Activated T-helper 1 cell treated with anti-CD3 and anti-CD28 coated beads, Interleukin-2, amount 50 U/mL, for 16 hours (primary cell): ENCODE measurements at regions not wholly inside any gene's neighbourhood (a gene's known extent, or its start where the extent isn't known, plus 50 kb on each side); places are given as distances from the start of the nearest gene placed in this dataset.
"Not testable (repeated sequence)": the region's sequence is repeated elsewhere in the genome, so short reads cannot be mapped to it uniquely, and the experiment has no call there.

Experiments used
- DNase-seq, 2 donors: peaks; one replicate each; pipeline ENCODE4 v3.0.0-alpha.2; 2020; ENCODE audit warnings: low read depth in 1 of 2, low spot score in 1 of 2

DNA sequence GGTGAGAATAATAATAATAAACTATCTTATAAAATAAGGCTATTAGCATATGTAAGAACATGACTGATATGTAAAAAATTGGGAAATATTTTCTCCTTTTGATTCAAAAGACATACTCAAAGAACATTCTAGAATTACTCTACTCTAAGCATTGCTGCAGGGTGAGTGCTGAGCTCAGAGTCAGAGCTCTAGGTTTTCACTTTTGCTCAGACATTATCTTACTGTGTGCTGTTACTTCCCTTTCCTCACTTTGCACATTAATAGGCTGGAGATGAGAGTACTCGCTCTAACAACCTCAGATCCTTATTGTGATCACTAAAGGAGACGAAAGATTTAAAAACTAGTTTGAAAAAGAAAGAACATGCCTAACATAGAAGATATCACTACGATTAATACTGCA is 99.4 kb upstream of the C9orf72 start:
- no peak for DNase-seq

DNA sequence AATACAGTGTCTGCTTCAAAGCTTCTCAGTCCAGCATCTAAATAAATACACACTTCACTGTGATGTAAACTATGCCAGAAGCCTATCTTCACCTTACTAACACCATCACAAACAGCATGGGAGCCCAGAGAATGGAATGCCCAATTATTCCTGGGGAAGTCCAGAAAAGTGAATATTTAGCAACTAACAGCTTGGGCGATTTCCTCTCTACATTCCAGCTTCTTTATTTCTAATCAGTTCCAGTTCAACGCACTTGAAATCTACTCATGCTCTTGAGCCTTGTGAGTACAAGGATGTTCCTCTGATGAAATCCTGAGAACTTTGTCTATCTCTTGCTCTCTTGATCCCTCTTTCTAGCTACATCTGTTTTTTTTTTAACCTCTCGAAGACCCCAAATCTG is 100.4 kb upstream of the C9orf72 start:
- DNase-seq: no peak

DNA sequence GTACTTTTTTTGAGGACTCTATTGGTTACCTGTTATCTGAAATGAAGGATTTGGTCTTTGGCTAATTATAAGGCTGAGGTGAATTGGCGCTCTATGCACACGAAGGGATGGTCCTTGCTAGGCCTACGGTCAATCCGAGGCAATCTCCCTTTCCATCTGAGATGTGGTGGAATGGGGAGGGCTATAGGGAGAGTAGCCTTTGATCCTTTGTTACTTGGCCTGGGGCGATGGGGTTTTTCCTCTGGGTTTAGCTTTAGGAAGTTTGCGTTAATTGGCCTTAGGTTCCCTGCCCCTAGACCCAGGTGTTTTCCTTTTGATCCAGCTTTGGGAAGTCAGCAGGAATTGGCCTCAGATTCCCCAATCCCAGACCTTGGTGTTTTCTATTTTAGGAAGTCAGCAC is 102.1 kb upstream of the C9orf72 start:
- DNase-seq: no peak

DNA sequence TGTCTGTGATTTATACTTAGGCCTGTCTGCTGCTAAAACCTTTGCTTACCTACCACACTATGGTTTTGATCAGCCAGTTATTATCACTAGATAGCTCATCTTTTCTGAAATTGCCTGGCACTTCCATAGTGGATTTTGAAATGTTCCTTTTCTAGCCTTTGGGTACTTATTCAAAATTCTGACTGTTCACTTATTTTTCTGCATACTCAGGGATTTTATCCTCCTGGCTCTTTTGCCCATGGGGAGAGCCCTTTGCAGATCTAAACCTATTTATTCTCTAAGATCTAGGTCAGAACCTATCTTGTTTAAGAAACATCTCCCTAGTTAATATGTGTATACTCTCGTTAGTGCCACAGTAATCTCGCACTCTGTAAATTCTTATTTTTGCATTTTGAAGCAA is 103.5 kb upstream of the C9orf72 start:
- no peak for DNase-seq

DNA sequence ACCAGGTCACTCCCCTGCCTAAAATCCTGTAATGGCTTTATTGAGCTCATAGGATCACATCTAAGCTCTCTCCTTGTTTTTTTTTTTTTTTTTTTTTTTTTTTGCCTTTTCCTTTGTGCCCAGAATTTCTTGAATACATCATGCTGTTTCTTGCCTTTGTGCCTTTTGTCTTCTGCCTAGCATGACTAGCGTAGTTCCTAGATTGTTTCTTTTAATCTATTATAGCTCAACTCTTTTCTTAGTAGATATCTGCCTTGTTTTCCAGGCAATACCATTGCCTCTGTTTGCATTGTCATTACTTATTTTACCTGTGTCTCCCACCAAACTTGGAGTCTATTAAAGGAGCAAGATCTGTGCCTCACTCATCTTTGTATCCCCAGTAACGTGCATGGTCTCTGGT is 106.1 kb upstream of the C9orf72 start:
- DNase-seq: no peak

DNA sequence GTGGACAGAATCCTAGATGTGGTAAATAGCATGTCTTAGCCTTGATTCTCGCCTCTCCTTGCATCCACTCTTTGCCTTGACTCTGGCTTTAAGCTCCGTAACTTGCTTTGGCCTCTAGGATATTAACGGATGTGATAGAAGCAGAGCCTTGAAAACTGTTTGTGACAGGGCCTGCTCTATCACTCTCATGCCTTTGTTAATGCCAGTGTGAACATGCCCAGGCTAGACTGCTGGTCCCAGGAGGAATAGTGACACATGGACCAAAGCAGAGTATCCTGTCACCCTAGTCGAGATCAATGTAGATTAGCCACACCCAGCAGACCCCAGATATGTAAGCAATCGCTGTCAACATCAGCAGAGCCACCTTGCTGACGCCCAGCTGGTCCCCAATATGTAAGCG is 109.9 kb upstream of the C9orf72 start:
- no peak for DNase-seq

DNA sequence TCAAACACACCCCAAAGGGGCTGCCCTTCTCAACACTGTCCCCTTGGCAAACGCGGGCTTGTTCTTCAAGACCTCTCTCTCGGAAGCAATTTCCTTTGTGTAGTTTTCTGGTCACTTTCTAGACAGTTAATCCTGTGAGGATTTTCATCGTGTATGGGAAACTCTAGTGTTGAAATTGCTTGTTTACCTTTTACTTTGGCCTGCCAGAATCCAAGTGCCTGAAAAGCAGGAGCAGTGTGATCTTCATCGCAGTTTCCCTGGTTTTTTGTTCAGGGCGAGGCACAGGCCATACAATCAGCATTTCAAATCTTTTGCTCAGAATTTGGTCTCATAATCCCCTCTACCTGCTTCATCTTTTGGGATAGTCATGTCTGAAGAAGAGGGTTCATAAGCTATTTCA is 115.7 kb upstream of the C9orf72 start:
- DNase-seq: no peak

DNA sequence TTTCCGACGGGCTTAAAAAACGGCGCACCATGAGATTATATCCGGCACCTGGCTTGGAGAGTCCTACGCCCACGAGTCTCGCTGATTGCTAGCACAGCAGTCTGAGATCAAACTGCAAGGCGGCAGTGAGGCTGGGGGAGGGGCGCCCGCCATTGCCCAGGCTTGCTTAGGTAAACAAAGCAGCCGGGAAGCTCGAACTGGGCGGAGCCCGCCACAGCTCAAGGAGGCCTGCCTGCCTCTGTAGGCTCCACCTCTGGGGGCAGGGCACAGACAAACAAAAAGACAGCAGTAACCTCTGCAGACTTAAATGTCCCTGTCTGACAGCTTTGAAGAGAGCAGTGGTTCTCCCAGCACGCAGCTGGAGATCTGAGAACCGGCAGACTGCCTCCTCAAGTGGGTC is 117.5 kb upstream of the C9orf72 start:
- not testable (repeated sequence) for DNase-seq

DNA sequence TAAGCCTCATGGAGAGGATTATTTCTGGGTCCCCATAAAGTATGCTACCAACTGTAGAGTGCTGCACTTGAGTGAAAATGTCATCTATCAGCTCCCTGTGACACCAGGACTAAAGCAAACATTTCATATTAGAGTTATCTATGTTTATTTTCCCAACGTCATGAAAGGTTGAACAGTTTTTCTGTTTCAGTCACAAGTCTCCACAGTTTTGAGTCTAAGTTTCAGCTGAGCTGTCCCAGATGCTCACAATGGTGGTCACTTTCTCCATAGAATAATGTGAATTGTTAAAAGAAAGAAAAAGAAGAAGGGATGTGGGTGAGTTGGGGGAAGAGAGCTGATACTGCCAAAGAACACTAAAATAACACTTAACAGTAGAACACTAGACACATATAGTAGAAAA is 126.3 kb upstream of the C9orf72 start:
- no peak for DNase-seq

DNA sequence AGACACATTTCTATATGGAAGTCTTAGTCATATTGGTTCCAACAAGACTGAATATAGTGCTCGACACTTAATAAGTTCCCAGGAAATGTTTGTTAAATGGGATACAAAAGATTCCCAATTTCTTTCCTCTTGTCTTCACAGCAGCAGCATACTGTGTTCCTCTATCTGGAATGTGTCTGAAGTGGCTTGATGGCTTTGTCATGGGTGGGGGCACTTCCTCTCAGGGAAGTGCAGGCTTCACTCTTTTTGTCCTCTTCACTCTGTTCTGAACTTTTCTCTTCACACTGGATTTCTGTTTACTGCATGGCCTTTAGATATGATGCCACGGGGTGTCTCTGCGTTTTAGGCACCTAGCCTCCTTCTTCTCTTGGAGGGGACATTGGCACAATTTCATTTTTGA is 127.7 kb upstream of the C9orf72 start:
- no peak for DNase-seq

DNA sequence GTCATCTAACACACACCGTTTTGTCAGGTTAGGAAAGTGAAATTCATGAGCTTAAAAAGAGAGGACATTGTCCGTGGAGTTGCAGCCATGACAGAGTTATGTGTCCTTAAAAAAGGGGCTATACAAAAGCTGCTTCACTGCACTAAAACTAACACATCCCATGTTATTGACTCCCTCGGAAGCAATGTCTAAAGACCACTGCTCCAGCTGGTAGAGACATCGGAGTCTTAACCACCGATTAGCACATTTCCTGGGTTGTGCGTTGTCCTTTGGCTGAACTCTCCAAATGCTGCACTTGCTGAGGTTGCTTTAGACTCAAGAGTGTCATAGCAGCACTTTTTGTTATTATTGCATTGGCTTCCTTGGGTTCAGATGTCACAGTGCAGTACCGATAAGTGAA is 128.3 kb upstream of the C9orf72 start:
- DNase-seq: no peak

DNA sequence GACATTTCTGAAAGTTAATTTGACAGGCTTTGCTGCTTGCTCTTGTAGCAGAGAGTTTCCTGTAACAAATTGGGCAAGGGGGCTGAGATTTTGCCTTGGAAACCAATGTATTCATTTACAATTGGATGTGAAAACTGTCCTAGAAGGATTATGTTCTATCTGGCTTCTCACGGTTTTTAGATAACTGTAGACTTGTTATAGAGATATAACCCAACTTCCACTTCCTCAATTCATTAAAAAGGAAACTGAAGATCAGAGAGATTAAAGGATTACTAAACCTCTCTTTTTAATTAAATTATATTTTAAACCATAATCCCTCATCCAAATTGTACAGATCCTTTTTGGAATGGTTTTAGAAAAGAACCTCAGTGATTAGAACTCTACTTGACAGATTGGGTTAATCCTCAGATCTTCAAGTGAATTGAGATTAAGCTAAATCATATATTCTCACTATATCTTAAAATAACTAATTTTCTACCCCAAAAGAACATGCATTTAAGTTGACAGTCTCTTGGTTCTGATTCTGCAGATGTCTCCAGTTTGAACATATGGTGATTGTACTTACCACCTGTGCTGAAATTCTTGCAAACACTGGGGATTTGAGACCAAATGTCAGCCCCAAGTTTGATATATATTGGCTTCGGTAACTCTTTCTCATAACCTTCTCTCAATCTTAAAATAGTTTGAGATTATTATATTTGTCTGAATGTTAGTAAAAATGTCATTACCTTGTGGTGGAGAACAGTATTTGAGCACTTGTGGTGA is 130.1 kb upstream of the C9orf72 start:
- DNase-seq: no peak

DNA sequence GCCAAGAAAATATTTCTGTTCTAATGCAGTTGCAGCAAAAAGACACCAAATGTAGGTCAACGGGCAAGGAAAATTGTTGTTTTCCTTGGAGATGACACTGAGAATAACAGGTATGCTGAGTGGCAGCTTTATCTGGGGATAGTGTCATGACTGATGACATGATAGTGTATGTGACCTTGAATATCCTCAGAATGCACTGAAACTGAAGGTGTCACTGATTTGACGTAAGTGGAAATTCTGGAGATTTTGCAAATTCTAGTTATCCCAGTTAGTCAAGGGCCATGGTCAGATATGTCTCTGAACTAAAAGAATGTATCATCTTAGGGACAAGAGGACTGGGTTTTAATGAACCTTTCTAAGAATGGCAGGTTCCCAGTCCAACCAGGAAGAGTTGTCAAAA is 138.0 kb upstream of the C9orf72 start:
- DNase-seq: no peak

DNA sequence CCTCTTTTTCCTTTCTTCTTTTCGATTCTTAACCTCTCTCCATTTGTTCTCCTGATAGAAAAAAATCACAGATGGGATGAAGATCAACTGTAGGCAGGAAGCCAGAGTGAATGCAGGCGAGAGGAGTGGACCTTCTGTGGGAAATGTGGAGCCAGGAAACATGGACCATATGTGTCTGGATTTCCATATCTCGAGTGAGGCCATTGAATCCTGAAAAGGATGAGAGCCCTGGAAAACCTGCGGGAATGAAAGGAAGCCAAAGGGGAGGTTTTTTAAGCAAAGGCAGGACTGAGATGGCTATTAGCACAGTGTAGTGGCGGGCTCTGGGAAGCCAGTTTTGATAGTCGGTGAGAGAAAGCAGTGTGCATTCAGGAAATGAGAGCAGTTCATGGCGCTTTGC is 139.5 kb upstream of the C9orf72 start:
- DNase-seq: no peak

DNA sequence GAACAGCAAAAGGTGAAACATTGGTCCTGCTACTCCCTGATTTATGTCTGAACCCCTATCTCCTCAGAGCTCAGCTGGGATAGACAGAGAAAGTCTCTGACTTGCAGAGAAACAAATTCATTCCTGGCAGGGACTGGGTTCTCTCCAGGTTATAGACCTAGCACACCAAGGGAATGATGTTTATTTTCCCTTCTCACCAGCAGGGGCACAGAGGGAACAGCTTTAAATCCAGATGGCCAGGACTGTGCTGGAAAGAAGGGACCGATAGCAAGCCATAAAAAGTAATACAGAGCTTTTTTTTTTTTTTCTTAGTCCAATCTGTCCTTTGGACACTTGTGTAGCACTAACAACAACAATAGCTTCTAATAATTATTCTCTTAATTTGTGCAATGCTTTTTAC is 141.1 kb upstream of the C9orf72 start:
- no peak for DNase-seq

DNA sequence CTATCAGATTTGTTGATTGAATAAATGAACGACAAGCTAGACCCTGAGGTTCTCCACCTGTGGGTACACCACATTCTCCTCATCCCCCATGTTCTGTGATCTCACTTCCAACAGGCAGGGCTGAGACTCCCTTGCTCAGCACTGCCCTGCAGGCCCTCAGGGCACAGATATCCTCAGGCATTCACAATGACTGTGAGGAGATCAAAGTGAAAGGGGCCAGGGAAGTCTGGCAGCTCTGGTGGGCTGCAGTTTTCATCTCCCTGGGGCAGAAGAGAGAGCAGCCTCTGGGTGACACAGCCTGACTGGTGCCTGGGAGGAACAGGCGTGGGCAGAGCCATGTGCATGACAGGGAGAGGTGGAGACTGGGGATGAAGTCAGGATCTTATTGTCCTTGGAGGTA is 142.4 kb upstream of the C9orf72 start:
- no peak for DNase-seq

DNA sequence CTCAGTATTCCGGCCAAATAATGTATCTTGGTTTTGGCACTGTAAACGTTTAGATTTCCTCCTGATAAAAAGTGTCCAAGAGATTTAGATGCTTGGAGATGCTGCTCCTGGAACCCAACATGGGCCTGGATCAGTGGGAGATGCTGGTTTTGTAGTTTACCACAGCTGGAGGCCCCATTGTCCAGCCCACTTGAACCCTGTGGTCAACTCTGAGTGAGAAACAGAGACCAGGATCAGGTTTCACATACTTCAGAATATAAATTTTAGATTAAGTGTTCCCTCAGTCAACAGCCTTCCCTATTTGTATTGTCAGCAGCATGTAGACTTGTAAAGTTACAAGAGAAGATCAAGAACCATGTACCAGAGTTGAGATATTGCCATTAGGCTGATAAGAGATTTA is 144.7 kb upstream of the C9orf72 start:
- no peak for DNase-seq

DNA sequence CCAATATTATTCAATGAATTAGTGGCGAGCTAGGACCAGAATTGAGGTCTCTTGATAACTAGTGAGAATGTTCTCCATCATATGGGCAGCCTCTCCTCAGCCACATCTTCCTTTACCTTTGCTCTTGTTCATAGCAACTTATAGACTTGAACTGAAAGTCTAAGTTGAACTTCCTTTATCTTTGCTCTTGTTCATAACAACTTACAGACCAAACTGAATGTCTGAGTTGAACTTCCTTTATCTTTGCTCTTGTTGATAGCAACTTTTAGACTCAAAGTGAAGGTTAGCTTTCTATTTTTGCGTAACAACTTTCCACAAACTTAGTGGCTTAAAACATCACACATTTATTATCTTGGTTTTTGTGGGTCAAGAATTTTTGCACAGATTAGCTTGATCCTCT is 146.4 kb upstream of the C9orf72 start:
- no peak for DNase-seq

DNA sequence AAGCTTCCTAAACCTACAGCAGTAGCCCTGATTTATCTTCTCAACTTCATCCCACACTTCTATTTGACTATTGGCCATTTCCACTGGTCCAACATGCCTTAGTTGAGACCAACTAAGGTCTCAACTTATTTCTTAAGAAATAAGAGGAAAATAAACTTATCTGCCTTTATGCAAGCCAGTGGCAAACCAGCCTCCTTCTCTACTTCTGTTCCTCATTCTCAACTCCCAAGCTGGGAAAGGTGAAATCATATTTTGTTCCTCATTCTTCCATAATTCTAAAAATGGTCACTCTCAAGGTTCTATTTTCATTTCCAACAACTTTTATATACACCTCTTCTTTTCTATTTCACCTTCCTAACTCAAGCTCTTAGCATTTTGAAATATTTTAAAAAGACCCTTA is 149.6 kb upstream of the C9orf72 start:
- no peak for DNase-seq

DNA sequence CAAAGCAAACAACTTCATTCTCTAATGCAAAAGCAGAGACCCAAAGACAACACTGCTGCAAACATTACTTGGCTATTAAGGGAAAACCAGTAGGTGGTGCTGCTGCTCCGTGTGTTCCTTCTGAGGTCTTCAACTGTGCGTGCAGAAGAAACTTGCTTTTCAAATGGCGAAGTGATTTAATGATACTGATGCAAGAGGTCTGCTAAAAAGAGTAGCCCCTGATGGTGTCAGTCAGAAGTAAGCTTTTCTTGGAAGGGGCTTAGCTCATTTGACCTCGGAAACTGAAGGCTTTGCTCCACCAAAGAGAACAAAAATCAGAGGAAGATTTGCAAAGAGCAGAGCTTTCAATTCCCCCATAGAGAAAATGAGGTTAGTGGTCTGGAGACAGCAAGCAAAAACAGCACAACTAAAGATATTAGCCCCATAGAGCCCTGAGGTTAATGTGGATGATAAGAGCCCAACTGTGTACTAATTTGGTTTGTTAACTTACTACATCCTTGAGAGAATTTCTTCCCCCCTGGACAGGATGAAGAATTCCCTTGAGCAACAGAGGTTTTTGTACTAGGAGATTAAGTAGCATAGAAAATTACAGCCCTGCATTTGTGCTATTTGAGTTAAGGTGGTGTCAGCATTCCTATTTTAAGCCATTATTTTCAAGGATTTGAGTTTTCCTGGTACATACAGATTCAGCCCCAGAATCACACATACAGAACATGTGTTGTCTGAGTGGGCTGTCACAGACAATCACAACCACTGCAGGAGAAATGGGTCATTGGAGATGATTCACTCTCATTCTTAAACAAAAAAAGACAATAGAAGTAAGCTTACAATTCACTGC is 153.2 kb upstream of the C9orf72 start:
- no peak for DNase-seq

DNA sequence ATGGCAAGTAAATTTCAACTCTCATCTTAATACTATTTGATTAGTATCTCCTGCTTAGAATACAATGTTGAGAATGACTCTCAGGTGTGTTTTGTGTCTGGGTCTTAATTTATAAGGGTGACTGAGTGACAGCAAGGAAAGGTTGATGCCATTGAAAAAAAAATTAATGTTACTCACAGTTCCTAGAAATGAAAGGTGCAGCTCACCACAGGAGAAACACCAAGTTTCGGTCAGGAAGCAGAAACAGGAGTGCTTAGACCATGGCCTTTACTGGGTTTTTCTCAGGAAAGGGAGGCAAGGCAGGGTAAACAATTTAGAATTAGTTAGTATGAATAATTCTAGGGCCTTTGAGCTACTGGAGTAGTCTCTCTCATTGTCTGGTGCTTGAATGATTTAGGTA is 159.2 kb upstream of the C9orf72 start:
- no peak for DNase-seq

DNA sequence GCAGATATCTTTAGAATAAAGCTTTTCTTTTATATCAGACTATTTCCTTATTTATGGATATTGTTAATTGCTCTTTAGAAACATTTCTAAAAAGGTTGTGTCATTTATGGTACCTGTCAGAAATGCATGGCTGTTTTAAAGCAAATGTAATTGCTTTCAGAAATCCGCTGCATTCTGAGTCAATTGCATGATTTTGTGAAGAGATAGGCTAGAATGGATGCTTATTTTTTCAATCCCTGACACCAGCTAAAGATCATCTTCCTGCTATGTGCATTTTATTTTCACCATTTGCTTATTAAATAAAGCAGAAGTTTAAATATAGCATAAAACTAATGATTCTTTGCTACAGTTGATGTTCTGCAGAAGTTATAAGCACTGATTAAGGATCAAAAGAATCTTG is 170.2 kb upstream of the C9orf72 start:
- DNase-seq: no peak

DNA sequence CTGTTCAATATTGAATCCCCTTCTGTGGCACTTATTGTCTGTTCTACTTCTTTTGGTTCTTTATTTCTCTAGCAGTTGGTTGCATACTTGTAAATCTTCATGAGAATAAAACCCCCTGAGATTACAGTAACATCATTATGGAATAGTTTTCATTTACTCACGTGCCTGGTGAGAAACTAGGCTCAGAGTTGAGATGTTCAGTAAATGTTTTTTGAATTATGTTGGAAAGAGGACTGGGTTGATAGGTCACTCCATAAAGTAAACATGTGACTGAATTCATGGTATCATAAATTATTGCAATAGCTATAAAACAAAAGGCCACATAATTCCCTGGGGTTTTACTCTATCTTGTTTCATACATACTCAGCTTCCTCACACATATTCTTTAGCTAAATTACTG is 174.2 kb upstream of the C9orf72 start:
- DNase-seq: no peak
